ENCODE measurements at regions not wholly inside any gene's neighbourhood (a gene's known extent, or its start where the extent isn't known, plus 50 kb on each side); places are given as distances from the start of the nearest gene placed in this dataset.

GRCh38 chr16:79509906-79510305 is 90.6 kb downstream of the MAF start:
- no peak overlapping the region for H3K4me3 ChIP-seq (ENCODE audit: low read depth, low read length)
- H3K4me3 Mint-ChIP-seq (ENCODE audit: unreplicated experiment), result no peak overlapping the region
- H3K9me3 ChIP-seq, result no peaks in the 10 kb centered on the region
- H3K27me3 ChIP-seq (replicated peaks; ENCODE audit: control insufficient read depth, insufficient read depth, low read length), result no peaks in the 10 kb centered on the region
- ChIA-PET CTCF (no interaction called here), POLR2A (no interaction called here)
- H3K36me3 ChIP-seq (ENCODE audit: control insufficient read depth, insufficient read depth, low read length), result no peaks in the 10 kb centered on the region
- H3K9me3 Mint-ChIP-seq (ENCODE audit: unreplicated experiment), result no peaks in the 10 kb centered on the region
- no peaks in the 10 kb centered on the region for H3K36me3 Mint-ChIP-seq (ENCODE audit: insufficient read depth, unreplicated experiment)
- DNase-seq, result no peak
- H3K27me3 Mint-ChIP-seq (ENCODE audit: insufficient read depth, unreplicated experiment), result peaks cover 18% of the 10 kb centered on the region
- no peak for TF ChIP-seq CTCF (IDR thresholded peaks at IDR 0.05; ENCODE audit: insufficient read depth in 1 of 2, low read depth in 1 of 2, low read length in 1 of 2, severe bottlenecking in 1 of 2, unreplicated experiment in 1 of 2)
- H3K4me1 Mint-ChIP-seq (ENCODE audit: low read depth, unreplicated experiment), result peaks cover 6% of the 10 kb centered on the region
- no peaks in the 10 kb centered on the region for H3K4me1 ChIP-seq
- intact Hi-C loops (cut with micrococcal nuclease; ENCODE audit: unreplicated experiment), result no loop called here
- H3K27ac Mint-ChIP-seq (ENCODE audit: unreplicated experiment), result no peak overlapping the region
- no TSS peak for BruUV-seq (replicated peaks)

- H3K9me3 Mint-ChIP-seq (ENCODE audit: unreplicated experiment), result no peaks in the 10 kb centered on the region
- intact Hi-C loops (cut with micrococcal nuclease; ENCODE audit: unreplicated experiment), result no loop called here
- ChIA-PET POLR2A (no interaction called here), CTCF (no interaction called here)
- no peak overlapping the region for H3K27ac Mint-ChIP-seq (ENCODE audit: unreplicated experiment)
- no peak overlapping the region for H3K4me3 ChIP-seq (ENCODE audit: low read depth, low read length)
- BruUV-seq (replicated peaks), result no TSS peak
- no peaks in the 10 kb centered on the region for H3K36me3 Mint-ChIP-seq (ENCODE audit: insufficient read depth, unreplicated experiment)
- H3K4me3 Mint-ChIP-seq (ENCODE audit: unreplicated experiment), result no peak overlapping the region
- no peaks in the 10 kb centered on the region for H3K4me1 ChIP-seq
- H3K27me3 ChIP-seq (replicated peaks; ENCODE audit: control insufficient read depth, insufficient read depth, low read length), result no peaks in the 10 kb centered on the region
- no peak for DNase-seq
- H3K36me3 ChIP-seq (ENCODE audit: control insufficient read depth, insufficient read depth, low read length), result no peaks in the 10 kb centered on the region
- H3K9me3 ChIP-seq, result no peaks in the 10 kb centered on the region
- H3K4me1 Mint-ChIP-seq (ENCODE audit: low read depth, unreplicated experiment), result peaks cover 6% of the 10 kb centered on the region
- TF ChIP-seq CTCF (IDR thresholded peaks at IDR 0.05; ENCODE audit: insufficient read depth in 1 of 2, low read depth in 1 of 2, low read length in 1 of 2, severe bottlenecking in 1 of 2, unreplicated experiment in 1 of 2), result no peak
- H3K27me3 Mint-ChIP-seq (ENCODE audit: insufficient read depth, unreplicated experiment), result peaks cover 18% of the 10 kb centered on the region
Observed at GRCh38 chr16:79509211-79509631, 91.3 kb downstream of the MAF start.

GRCh38 chr16:79508294-79508693 is 92.2 kb downstream of the MAF start:
- intact Hi-C loops (cut with micrococcal nuclease; ENCODE audit: unreplicated experiment), result no loop called here
- no peaks in the 10 kb centered on the region for H3K4me1 ChIP-seq
- Mint-ChIP-seq H3K36me3 (ENCODE audit: insufficient read depth, unreplicated experiment) (no peaks in the 10 kb centered on the region), H3K27me3 (ENCODE audit: insufficient read depth, unreplicated experiment) (peaks cover 21% of the 10 kb centered on the region), H3K4me1 (ENCODE audit: low read depth, unreplicated experiment) (peaks cover 4% of the 10 kb centered on the region), H3K4me3 (ENCODE audit: unreplicated experiment) (no peak overlapping the region), H3K9me3 (ENCODE audit: unreplicated experiment) (no peaks in the 10 kb centered on the region), H3K27ac (ENCODE audit: unreplicated experiment) (no peak overlapping the region)
- ChIA-PET CTCF (no interaction called here), POLR2A (no interaction called here)
- DNase-seq, result no peak
- no peak for TF ChIP-seq CTCF (IDR thresholded peaks at IDR 0.05; ENCODE audit: insufficient read depth in 1 of 2, low read depth in 1 of 2, low read length in 1 of 2, severe bottlenecking in 1 of 2, unreplicated experiment in 1 of 2)
- H3K9me3 ChIP-seq, result no peaks in the 10 kb centered on the region
- no peaks in the 10 kb centered on the region for H3K27me3 ChIP-seq (replicated peaks; ENCODE audit: control insufficient read depth, insufficient read depth, low read length)
- no peak overlapping the region for H3K4me3 ChIP-seq (ENCODE audit: low read depth, low read length)
- no TSS peak for BruUV-seq (replicated peaks)
- no peaks in the 10 kb centered on the region for H3K36me3 ChIP-seq (ENCODE audit: control insufficient read depth, insufficient read depth, low read length)
